K562 (cell line): ENCODE measurements at regions not wholly inside any gene's neighbourhood (a gene's known extent, or its start where the extent isn't known, plus 50 kb on each side); places are given as distances from the start of the nearest gene placed in this dataset.

Experiments used
- CREM ChIP-seq: IDR thresholded peaks from 2 replicates; pipeline ENCODE4 v1.6.1; 2014; ENCODE audit warnings: antibody characterized with exemption, low read depth
- EP300 ChIP-seq: IDR thresholded peaks from 2 replicates; pipeline ENCODE4 v1.6.1; 2012; ENCODE audit warnings: low read length, improper control_type of control experiment
- FOS ChIP-seq: IDR thresholded peaks from 3 replicates; pipeline ENCODE4 v1.6.1; 2011; ENCODE audit not compliant: insufficient read length; ENCODE audit errors: extremely low read depth
- HNRNPK ChIP-seq: fragments of 200-400 bp; formaldehyde crosslinking; IDR thresholded peaks from one replicate; pipeline ENCODE4 v1.6.1; 2018; ENCODE audit warnings: mild to moderate bottlenecking, low read depth, low read length; ENCODE audit not compliant: poor library complexity, severe bottlenecking
- MAFK ChIP-seq: IDR thresholded peaks from 2 replicates; pipeline ENCODE4 v1.6.1; 2011; ENCODE audit warnings: low read length, improper control_type of control experiment
- MCM2 ChIP-seq: fragments of 450-650 bp; IDR thresholded peaks from 2 replicates; pipeline ENCODE4 v1.6.1; 2017; ENCODE audit warnings: low read depth, mild to moderate bottlenecking
- MCM5 ChIP-seq: fragments of 450-650 bp; IDR thresholded peaks from 2 replicates; pipeline ENCODE4 v1.6.1; 2016; ENCODE audit warnings: low read depth
- MCM7 ChIP-seq, 2 experiments: fragments of 450-650 bp; IDR thresholded peaks; 2 replicates each; pipeline ENCODE4 v1.6.1; 2016 to 2018
- NCOA1 ChIP-seq: fragments of 450-650 bp; IDR thresholded peaks from 2 replicates; pipeline ENCODE4 v1.6.1; 2016; ENCODE audit warnings: low read depth
- POLR2A ChIP-seq: fragments of 450-650 bp; conservative IDR thresholded peaks from 2 replicates; pipeline ENCODE4 v1.6.1; 2016
- PRDM10 ChIP-seq: fragments of 450-650 bp; IDR thresholded peaks from 2 replicates; pipeline ENCODE4 v1.6.1; 2018; ENCODE audit not compliant: partially characterized antibody
- RCOR1 ChIP-seq, 2 experiments: IDR thresholded peaks; 2 replicates each; pipeline ENCODE4 v1.6.1; 2012; ENCODE audit warnings: low read depth in 2 of 2, low read length in 2 of 2, borderline replicate concordance in 1 of 2, improper control_type of control experiment in 1 of 2
- TBP ChIP-seq: optimal IDR thresholded peaks from 2 replicates; pipeline ENCODE3; 2011; ENCODE audit warnings: low read depth, low read length, improper control_type of control experiment
- ZFP36 ChIP-seq: fragments of 150-350 bp; IDR thresholded peaks from 2 replicates; pipeline ENCODE4 v1.6.1; 2018; ENCODE audit warnings: low read length, low read depth; ENCODE audit not compliant: partially characterized antibody

DNA sequence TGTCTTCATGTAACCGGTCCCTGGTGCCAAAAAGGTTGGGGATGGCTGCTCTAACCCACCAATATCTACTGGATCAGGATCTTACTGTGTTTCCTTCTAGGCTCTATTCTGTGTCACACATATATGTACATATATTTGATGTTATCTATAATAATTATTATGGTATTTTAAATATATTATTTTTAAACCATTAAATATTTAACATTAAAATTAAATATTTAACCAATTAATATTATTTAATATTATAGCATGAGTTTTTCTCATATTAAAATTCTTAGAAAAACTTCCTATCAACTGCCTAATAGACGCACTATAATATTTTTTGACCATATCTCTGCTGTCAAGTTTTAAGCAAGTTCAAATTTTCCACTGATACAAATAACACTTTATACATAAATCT, 196.9 kb upstream of the PLET1 start:
- TF ChIP-seq NCOA1 = no peak
- TF ChIP-seq RCOR1 (IDR thresholded peaks at IDR 0.05; ENCODE audit: borderline replicate concordance in 1 of 2, low read depth in 2 of 2, low read length in 2 of 2) = no peak
- TF ChIP-seq PRDM10 = no peak
- TF ChIP-seq MCM5 = no peak
- TF ChIP-seq ZFP36 = no peak
- no peak for TF ChIP-seq HNRNPK
- TF ChIP-seq EP300 = no peak
- TF ChIP-seq FOS = no peak
- no peak for TF ChIP-seq MCM7 (IDR thresholded peaks at IDR 0.05)
- no peak for TF ChIP-seq MCM2
- no peak for TF ChIP-seq POLR2A
- no peak for TF ChIP-seq MAFK
- no peak for TF ChIP-seq CREM
- TF ChIP-seq TBP = no peak
